SU-DHL-6 (cell line): ENCODE measurements at regions not wholly inside any gene's neighbourhood (a gene's known extent, or its start where the extent isn't known, plus 50 kb on each side); places are given as distances from the start of the nearest gene placed in this dataset.

Experiments used
- H2AFZ ChIP-seq: fragments of 200-600 bp; sonication (generic); 2 replicates; pipeline ENCODE4 v1.6.1; 2014; ENCODE audit warnings: low read depth, mild to moderate bottlenecking, moderate library complexity, mixed read lengths, antibody characterized with exemption, low read length; ENCODE audit not compliant: severe bottlenecking
- H3F3A ChIP-seq: fragments of 200-600 bp; shearing (Covaris generic); 2 replicates; pipeline ENCODE4 v1.6.0; 2016; ENCODE audit warnings: antibody characterized with exemption, mild to moderate bottlenecking; ENCODE audit not compliant: insufficient read depth
- H3K27ac ChIP-seq: fragments of 200-600 bp; sonication (generic); 2 replicates; pipeline ENCODE4 v1.5.1; 2016; ENCODE audit warnings: low read depth, mild to moderate bottlenecking, low read length, moderate library complexity, mixed read lengths
- H3K27me3 ChIP-seq: fragments of 200-600 bp; sonication (generic), shearing (Covaris generic); 2 replicates; pipeline ENCODE4 v1.6.0; 2014; ENCODE audit warnings: mild to moderate bottlenecking, low read length
- H3K36me3 ChIP-seq: fragments of 200-600 bp; sonication (generic); 2 replicates; pipeline ENCODE4 v1.6.1; 2014; ENCODE audit warnings: mild to moderate bottlenecking, low read length, mixed read lengths
- H3K4me2 ChIP-seq: fragments of 300-600, 200-600 bp; shearing (Covaris generic), sonication (generic); 2 replicates; pipeline ENCODE4 v1.6.0; 2014; ENCODE audit warnings: low read length, low read depth, mild to moderate bottlenecking; ENCODE audit not compliant: poor library complexity, severe bottlenecking
- H3K4me3 ChIP-seq: fragments of 200-600 bp; sonication (generic); 2 replicates; pipeline ENCODE4 v1.5.1; 2014; ENCODE audit warnings: antibody characterized with exemption, low read length, mild to moderate bottlenecking, mixed read lengths; ENCODE audit not compliant: insufficient read depth, poor library complexity, severe bottlenecking
- H3K79me2 ChIP-seq: fragments of 200-600 bp; sonication (generic); 2 replicates; pipeline ENCODE4 v1.6.1; 2014; ENCODE audit warnings: mild to moderate bottlenecking, low read length, moderate library complexity; ENCODE audit not compliant: insufficient read depth
- H3K9ac ChIP-seq: fragments of 200-600 bp; sonication (generic); 2 replicates; pipeline ENCODE4 v1.7.0; 2014; ENCODE audit warnings: mild to moderate bottlenecking, low read length
- H3K9me2 ChIP-seq: fragments of 200-600 bp; sonication (generic); replicated peaks from 2 replicates; pipeline ENCODE4 v1.6.1; 2014; ENCODE audit warnings: low read length; ENCODE audit not compliant: insufficient read depth
- H3K9me3 ChIP-seq: fragments of 200-600 bp; sonication (generic); 2 replicates; pipeline ENCODE4 v1.6.1; 2014; ENCODE audit warnings: low read length, mixed read lengths; ENCODE audit not compliant: insufficient read depth
- H4K20me1 ChIP-seq: fragments of 200-600 bp; sonication (generic); 2 replicates; pipeline ENCODE4 v1.6.1; 2014; ENCODE audit warnings: low read depth, mild to moderate bottlenecking, antibody characterized with exemption, low read length, moderate library complexity, mixed read lengths
- CTCF ChIP-seq: fragments of 200-600 bp; sonication (generic); IDR thresholded peaks from one replicate; pipeline ENCODE4 v1.5.1; 2017; ENCODE audit warnings: antibody characterized with exemption, mild to moderate bottlenecking, low read length, moderate library complexity; ENCODE audit not compliant: insufficient read depth, poor library complexity, severe bottlenecking
- EZH2phosphoT487 ChIP-seq: fragments of 200-600 bp; sonication (generic), shearing (Covaris generic); conservative IDR thresholded peaks from 2 replicates; pipeline ENCODE4 v1.6.1; 2018; ENCODE audit warnings: mild to moderate bottlenecking, antibody characterized with exemption, low read length, moderate library complexity, mixed read lengths

GRCh38 chr15:36479200-36479896, 100.1 kb upstream of the CDIN1 start:
- Histone ChIP-seq H3K79me2 (no peaks in the 10 kb centered on the region), H3K27me3 (no peaks in the 10 kb centered on the region), H3F3A (no peaks in the 10 kb centered on the region), H3K27ac (no peak overlapping the region), H4K20me1 (no peaks in the 10 kb centered on the region), H3K9ac (no peak overlapping the region), H3K36me3 (no peaks in the 10 kb centered on the region), H3K9me2 (no peaks in the 10 kb centered on the region), H3K4me3 (no peak overlapping the region), H3K9me3 (no peaks in the 10 kb centered on the region), H2AFZ (no peak overlapping the region), H3K4me2 (no peak overlapping the region)
- no peak for TF ChIP-seq EZH2phosphoT487
- no peak for TF ChIP-seq CTCF

GRCh38 chr15:36481156-36481555, 98.3 kb upstream of the CDIN1 start:
- Histone ChIP-seq H3K36me3 (no peaks in the 10 kb centered on the region), H4K20me1 (no peaks in the 10 kb centered on the region), H3K79me2 (no peaks in the 10 kb centered on the region), H3K9ac (no peak overlapping the region), H3K4me3 (no peak overlapping the region), H3K4me2 (no peak overlapping the region), H2AFZ (no peak overlapping the region), H3K9me2 (no peaks in the 10 kb centered on the region), H3K27me3 (no peaks in the 10 kb centered on the region), H3K9me3 (no peaks in the 10 kb centered on the region), H3F3A (no peaks in the 10 kb centered on the region), H3K27ac (no peak overlapping the region)
- TF ChIP-seq EZH2phosphoT487: no peak
- no peak for TF ChIP-seq CTCF

GRCh38 chr15:36483409-36483808, 96.0 kb upstream of the CDIN1 start:
- no peak overlapping the region for H3K9ac ChIP-seq

More at GRCh38 chr15:36483409-36483808, 96.0 kb upstream of the CDIN1 start:
- Histone ChIP-seq H2AFZ (no peak overlapping the region), H3K4me3 (no peak overlapping the region), H3K36me3 (no peaks in the 10 kb centered on the region), H3K9me3 (no peaks in the 10 kb centered on the region), H3K27ac (no peak overlapping the region), H3F3A (no peaks in the 10 kb centered on the region), H3K79me2 (no peaks in the 10 kb centered on the region), H4K20me1 (no peaks in the 10 kb centered on the region), H3K4me2 (no peak overlapping the region), H3K9me2 (no peaks in the 10 kb centered on the region), H3K27me3 (no peaks in the 10 kb centered on the region)
- no peak for TF ChIP-seq CTCF
- TF ChIP-seq EZH2phosphoT487: no peak
